Adipose tissue (tissue), 3 donors: ENCODE measurements at regions not wholly inside any gene's neighbourhood (a gene's known extent, or its start where the extent isn't known, plus 50 kb on each side); places are given as distances from the start of the nearest gene placed in this dataset.
"Not testable (repeated sequence)": the region's sequence is repeated elsewhere in the genome, so short reads cannot be mapped to it uniquely, and the experiment has no call there.

Experiments
- H3K27ac ChIP-seq: one replicate; pipeline ENCODE4 v1.5.1; 2013; ENCODE audit warnings: low read depth, low read length
- WGBS, 3 donors: extraction: QIAGEN DNeasy Blood & Tissue Kit; methylation state at CpG; one replicate each; pipeline ENCODE4 v1.1.7; 2013; 5-methylcytosine and 5-hydroxymethylcytosine counted together
- donor health status: healthy with polysubstance abuse.
- donor health status: Bipolar disorder and iron deficiency.
- donor health status: healthy.

DNA sequence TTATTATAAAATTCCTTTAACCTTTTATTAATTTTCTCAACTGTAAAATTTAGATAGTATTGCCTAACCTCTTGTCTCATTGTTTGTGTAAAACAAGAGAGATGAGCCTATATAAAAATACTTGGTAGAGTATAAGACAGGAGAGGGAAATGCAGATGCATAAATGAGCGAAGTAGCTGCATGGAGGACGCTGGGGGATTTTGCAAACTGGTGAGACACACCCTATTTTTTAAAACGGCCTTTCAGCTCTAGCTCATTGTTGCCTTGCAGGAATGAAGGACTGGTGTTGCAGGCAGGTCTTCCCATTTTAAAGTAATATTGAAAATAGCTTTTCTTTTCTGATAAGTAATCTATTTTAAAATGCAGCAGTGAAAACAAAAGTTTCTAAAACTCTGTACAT is 435.3 kb upstream of the HNRNPA3 start:
- no peak overlapping the region for H3K27ac ChIP-seq
- 70 to 90% (median 89%) methylated on average over 3 of the region's 3 CpGs for WGBS, 3 donors

DNA sequence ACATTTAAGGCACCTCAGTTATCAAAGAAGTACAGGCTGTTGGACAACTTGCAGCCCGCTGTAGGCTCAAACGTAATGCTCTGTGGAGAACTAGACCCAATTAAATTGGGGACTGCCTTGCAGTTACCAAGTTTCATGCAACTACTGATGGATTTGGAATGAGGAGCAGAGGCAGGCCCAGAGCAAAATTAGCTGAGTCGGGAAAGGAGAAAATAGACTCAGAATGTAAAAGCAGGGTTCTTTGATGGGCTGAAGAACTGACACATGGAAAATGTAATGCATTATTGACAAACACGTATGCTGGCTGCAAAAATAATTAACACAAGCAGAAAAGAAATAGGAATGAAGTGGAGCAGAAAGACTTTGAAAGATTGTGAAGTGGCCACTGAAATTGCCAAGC is 432.7 kb upstream of the HNRNPA3 start:
- no peak overlapping the region for H3K27ac ChIP-seq
- 80 to 94% (median 94%) methylated on average over 4 of the region's 4 CpGs for WGBS, 3 donors

DNA sequence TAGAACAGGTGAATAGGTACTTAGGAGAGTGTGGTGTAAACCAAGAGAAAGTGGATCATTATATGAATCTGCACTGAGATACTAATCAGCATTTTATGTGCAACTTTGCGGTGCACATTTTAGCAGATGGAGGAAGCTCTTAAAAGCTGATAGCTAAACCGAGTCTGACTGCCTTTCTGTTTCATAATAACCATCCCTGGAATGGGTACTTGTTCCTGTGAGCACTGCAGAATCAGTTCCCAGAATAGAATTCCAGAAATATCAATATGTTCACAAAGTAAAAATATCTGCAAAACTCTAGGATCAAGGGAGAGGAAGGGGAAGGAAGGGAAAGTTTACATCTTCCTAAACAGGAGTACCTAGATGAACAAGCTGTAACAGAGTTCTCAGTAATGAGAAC is 432.2 kb upstream of the HNRNPA3 start:
- no peak overlapping the region for H3K27ac ChIP-seq
- 71 to 85% (median 71%) methylated on average over 2 of the region's 2 CpGs for WGBS, 3 donors

DNA sequence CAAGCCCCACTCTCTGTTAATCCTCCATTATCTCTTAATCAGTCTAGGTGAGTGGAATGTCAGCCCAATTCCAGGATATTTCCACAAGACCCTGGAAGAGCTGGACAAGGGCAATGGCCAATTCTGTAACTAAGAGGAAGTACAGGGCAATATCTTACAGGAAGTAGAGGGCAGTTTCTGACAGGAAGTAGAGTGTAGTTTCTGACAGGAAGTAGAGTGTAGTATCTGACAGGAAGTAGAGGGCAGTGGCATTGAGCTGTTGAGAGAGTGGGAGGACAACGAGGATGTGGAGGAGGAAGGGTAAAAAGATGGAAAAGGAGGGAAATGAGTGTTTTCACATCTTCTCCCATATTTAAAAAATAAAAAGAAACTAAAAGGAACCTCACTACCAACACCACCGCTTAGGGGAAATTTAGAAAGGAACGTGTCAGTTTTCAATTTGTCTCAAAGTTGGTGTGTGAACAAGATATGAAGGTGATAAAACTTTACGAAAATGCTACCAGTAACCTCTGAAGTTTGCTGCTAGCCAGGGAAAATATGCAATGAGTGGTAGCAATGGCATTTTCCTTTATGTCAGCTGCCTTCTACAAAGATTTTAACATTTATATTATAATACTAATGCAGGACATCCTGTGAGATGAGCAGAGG is 430.9 kb upstream of the HNRNPA3 start:
- 57 to 71% (median 69%) methylated on average over 4 of the region's 4 CpGs for WGBS, 3 donors
- H3K27ac ChIP-seq: no peak overlapping the region

DNA sequence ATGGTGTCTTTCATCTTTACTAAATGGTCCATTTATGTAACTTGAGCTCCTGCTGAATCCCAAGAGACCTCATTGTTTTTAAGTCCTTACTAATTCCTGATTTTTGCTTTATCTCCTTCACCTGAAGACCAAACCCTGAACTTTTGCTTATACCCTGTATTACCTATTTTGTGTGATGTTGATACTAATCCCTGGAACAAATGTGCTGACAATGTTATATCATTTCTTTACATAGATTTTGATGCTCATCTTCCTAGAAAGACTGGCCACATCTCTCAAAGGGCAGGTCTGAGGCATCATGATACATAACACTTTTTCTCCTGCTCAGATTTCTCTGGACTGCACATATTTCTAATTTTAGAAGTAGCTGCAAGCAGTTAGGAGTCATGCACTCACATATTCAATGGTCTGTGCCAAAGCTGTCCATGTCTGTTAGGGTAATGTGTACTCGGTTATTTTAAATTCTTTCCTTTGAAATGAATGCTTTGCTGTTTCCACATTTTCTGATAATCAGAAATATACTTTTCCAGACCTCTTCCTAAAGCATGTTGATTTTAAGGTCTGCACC is 427.9 kb upstream of the HNRNPA3 start:
- WGBS, 3 donors: 70 to 84% (median 70%) methylated on average over 1 of the region's 1 CpG
- H3K27ac ChIP-seq: no peak overlapping the region

DNA sequence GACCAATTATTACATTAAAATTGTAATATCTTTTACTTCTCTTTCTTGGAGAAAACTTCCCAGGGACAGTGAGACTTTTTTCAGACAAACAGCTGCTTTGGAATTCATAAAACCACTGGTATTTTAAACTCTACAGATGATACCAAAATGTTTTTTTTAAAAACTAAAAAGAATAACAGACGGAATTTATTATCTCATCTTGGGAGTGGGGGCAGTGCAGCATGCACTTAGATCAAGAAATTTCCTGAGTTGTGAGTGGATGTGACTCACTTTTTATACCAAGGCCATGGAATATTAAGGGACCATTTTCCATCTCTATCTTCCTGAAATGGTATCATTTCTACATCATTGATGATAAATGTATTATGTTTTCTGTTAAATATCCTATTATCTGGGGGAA is 422.8 kb upstream of the HNRNPA3 start:
- no peak overlapping the region for H3K27ac ChIP-seq
- 49 to 57% (median 51%) methylated on average over 1 of the region's 1 CpG for WGBS, 3 donors

DNA sequence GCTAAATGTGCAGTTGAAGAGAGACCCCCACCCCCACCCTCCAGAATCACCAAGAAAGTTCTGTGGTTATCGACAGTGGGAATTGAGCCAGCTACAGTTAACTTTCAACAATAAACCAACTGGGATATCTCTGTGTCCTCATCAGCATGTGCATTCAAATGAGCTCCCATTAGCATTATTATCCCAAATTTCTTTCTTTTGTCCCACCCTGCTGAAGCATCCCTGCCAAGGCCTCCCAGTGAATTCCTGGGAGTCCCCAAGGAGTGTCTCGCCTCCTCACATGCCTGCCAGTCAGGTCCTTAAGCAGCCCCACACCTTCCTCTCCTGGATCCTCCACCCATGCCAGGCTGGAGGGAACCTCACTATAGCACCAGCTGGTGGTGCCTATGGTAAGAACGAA is 422.1 kb upstream of the HNRNPA3 start:
- H3K27ac ChIP-seq: no peak overlapping the region
- WGBS, 3 donors: 80 to 96% (median 88%) methylated on average over 3 of the region's 3 CpGs

DNA sequence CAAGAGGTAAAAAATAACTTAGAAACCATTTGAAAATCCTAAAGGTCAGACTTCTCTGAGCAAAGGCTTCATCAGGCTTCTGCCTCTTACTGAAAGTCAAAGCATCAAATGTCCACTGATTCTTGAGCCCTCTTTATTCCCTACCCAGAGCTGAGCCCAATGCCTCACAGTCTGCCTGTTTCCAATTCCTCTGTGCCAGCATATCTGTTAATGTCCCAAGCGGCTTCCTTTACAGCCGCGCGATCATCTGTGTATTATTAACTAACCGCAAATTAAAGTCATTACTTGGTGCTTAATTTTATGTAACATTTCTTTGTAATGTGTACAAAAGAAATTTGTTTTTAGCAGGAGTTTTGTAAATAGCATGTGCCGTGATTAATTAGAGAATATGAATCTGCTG is 418.8 kb upstream of the HNRNPA3 start:
- no peak overlapping the region for H3K27ac ChIP-seq
- WGBS, 3 donors: 23 to 74% (median 72%) methylated on average over 6 of the region's 6 CpGs

- H3K27ac ChIP-seq: no peak overlapping the region
- 70 to 81% (median 77%) methylated on average over 1 of the region's 1 CpG for whole genome bisulfite sequencing, 3 donors
Measured at GRCh38 chr2:176794392-176794791, 418.2 kb upstream of the HNRNPA3 start.

DNA sequence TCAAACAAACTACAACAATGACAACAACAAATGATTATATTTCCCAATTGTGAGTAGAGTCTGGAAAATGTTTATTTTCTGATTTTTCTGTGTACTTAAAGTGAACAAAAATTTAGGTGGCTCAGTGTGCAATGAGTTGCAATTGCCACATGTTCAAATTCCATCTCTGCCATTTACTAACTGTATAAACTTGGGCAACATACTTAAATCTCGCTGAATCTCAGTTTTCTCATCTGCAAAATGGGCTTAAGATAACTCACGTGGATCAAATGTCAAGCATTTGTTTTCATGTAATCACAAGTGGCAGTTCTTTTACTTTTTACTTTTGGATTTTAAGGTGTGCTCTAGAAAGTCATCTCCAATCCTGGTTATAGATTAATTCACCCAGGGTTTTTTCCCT is 416.8 kb upstream of the HNRNPA3 start:
- no peak overlapping the region for H3K27ac ChIP-seq
- WGBS, 3 donors: 64 to 89% (median 84%) methylated on average over 2 of the region's 2 CpGs

GRCh38 chr2:176796677-176797076 is 415.9 kb upstream of the HNRNPA3 start:
- WGBS, 3 donors: 80 to 91% (median 91%) methylated on average over 12 of the region's 13 CpGs

DNA sequence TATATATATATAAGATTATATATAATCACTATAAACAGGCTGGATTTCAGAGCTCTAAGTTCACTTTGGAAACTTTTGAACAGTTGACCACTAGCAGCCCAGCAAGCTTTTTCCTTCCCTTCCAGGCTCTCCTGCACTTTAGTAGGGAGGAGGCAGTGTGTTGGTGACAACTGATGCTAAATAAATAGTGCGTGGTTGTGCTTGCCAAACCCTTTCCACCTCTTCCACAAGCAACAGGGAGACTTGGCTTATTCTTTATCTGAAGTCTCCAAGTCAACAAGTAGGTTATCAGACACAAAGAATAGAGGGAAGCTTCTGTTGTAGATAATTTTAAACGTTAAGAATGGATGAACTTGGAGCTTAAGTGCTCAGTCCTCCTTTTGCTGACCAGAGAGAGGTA is 408.2 kb upstream of the HNRNPA3 start:
- WGBS, 3 donors: 28 to 46% (median 45%) methylated on average over 2 of the region's 2 CpGs
- H3K27ac ChIP-seq: no peak overlapping the region

More at GRCh38 chr2:176796677-176797076, 415.9 kb upstream of the HNRNPA3 start:
- not testable (repeated sequence) for H3K27ac ChIP-seq

DNA sequence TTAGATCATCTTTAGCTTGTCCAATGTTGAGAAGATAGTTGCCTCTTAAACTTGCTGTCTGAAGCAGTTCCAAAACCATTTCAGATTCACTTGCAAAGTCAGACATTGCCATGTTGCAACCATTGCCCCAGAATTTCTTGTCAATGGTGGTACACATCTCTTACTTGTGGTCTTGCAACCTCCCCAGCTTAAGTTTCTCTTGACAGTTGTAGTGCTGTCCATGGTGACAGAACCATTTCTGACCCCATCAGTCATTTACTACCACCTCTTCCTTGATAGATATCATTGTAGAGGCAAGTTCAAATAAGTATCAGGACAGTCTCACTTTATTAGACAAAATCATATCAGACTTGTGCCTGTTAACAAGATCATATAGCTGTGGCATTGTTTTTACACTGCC is 407.2 kb upstream of the HNRNPA3 start:
- H3K27ac ChIP-seq: no peak overlapping the region

GRCh38 chr2:176812246-176812775 is 400.3 kb upstream of the HNRNPA3 start:
- no peak overlapping the region for H3K27ac ChIP-seq
- 34 to 64% (median 61%) methylated on average over 5 of the region's 5 CpGs for WGBS, 3 donors

DNA sequence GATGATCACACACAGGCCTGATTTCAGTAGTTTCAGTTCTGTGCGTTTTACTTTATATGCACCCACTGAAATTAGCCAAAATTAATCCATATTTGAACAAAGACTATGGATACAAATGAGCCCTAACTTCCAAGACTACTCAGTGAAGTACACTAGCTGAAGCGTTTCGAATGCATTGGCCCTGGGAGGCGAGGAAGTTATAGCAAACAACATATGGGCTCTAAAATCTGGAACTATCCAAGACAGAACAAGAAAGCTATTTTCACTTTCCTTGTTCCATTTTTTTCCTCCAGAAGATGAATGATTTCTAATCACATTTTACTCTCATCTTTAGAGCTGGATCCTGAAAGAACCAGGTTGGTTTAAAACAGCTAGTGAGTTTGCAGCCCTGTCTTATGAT is 399.4 kb upstream of the HNRNPA3 start:
- 88 to 93% (median 90%) methylated on average over 4 of the region's 4 CpGs for WGBS, 3 donors
- H3K27ac ChIP-seq: no peak overlapping the region

DNA sequence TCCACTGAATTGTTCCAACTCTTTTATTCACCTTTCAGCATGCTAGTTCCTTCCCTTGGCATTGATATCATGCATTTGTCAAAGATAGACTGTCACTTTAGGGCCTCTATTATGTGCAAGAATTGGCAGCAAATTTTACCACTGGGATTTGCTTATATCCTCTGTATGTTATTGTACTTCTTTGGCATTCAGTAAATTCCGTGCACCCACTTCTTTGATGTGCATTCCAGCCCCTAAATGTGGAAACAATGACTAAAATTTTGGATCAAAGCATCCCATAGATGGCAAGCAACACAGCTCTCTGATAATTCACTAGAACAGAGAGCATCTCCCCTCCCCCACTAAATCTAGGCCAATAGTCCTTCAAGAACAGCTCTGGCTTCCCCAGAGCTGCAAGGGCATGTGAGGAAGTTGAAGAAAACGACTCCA is 399.0 kb upstream of the HNRNPA3 start:
- WGBS, 3 donors: 40 to 61% (median 43%) methylated on average over 2 of the region's 2 CpGs
- H3K27ac ChIP-seq: no peak overlapping the region

DNA sequence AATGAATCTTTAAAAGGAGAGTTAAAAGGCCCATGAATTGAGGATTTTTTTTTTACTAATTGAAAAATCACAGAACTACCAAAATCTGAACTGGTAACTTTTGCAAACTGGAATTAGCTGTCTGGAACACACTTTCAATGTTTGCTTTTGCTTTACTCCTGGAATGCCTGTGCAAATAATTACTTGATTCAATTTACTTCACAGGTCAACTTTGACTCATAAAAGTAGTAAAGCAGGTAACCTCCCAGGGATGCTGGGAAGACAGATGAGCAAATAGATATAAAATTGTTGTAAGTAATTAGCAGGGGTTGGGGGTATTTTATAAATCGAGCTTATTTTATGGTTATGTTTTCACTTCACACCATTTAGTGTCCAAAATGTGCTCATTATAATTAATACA is 398.3 kb upstream of the HNRNPA3 start:
- no peak overlapping the region for H3K27ac ChIP-seq
- 21 to 24% (median 23%) methylated on average over 1 of the region's 1 CpG for WGBS, 3 donors

DNA sequence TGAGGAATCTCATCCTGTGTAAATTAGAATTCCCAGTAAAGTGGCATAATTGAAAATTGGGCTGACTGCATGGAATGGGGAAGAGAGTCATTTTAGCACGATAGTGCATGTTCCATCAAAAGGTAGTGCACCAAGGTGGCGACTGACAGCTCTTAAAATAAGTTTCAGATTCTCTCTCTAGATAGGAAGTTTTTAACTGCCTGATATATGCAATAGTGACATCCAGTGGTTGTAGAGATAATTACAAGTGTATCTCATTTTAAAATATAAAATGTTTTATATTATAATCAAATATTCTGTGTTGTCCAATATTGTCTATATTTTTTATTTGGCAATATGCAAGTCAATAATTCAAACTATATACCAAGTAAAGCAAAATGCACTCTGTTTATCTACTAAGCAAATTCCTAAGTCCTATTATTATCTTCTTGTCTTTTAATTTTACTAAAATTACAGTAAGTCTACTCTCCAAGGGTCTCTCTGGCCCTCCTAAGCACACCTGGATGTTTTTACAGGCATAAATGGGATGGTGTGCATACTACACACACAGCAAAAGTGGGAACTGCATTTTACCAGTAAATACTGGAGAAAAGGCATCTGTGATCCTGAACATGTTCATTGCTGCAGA is 397.7 kb upstream of the HNRNPA3 start:
- H3K27ac ChIP-seq: no peak overlapping the region
- 2% methylated on average over 2 of the region's 2 CpGs for WGBS, 3 donors

DNA sequence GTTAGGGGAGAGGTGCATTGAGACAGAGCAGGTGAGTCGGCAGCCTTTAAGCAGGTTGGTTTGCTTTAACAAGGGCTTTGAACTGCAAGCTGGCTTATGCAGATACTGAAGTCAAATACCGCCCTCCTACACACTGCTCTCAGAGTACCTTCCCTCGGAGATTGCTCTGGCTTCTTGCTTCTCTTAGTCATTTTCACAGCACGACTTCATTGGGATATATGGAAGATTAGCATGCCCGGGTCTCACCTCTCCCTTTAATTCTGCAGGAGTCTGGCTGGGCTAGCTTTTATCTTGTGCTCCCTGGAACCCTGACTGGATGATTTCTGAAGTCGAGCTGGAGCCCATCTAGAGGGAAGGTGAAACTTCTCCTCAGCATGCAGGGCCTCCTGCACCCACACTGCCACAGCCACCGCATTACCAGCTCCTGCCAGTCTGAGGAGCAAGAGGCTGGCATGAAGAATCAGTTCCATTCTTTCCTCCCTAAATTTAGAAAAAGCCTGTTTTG is 395.5 kb upstream of the HNRNPA3 start:
- WGBS, 3 donors: 56 to 79% (median 76%) methylated on average over 7 of the region's 7 CpGs
- H3K27ac ChIP-seq: no peak overlapping the region

DNA sequence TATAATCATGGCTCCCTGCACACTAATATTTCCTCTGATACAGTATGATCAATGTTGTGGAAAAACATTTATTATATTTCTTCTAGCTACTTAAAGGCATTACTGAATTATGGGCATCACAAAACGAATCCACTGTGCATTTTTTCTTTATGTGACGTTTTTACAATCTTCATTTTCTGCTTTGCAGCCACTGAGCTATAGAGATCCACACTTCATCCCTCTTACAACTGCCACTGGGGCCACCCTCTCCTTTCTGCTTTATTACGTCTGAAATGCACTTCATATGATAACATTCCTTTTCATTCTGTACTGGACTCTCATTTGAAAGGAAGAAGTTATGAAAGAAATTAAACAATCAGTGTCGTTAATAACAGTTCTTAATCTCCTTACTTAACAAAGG is 394.5 kb upstream of the HNRNPA3 start:
- H3K27ac ChIP-seq: no peak overlapping the region
- 63 to 86% (median 81%) methylated on average over 4 of the region's 4 CpGs for WGBS, 3 donors
